ENCODE measurements at regions not wholly inside any gene's neighbourhood (a gene's known extent, or its start where the extent isn't known, plus 50 kb on each side); places are given as distances from the start of the nearest gene placed in this dataset.

- no peak for TF ChIP-seq CTCF (conservative IDR thresholded peaks at IDR 0.05)
These were observed 456.2 kb upstream of the SULF2 start for GRCh38 chr20:48241482-48241881.

GRCh38 chr20:48238781-48239180 is 453.5 kb upstream of the SULF2 start:
- H3K27ac ChIP-seq: no peak overlapping the region

More at GRCh38 chr20:48241482-48241881, 456.2 kb upstream of the SULF2 start:
- no peak overlapping the region for H3K27ac ChIP-seq

GRCh38 chr20:48238326-48238725 is 453.0 kb upstream of the SULF2 start:
- H3K27ac ChIP-seq: no peak overlapping the region
- TF ChIP-seq ZFX (IDR thresholded peaks at IDR 0.05) (no peak), CTCF (conservative IDR thresholded peaks at IDR 0.05) (no peak)

More at GRCh38 chr20:48238781-48239180, 453.5 kb upstream of the SULF2 start:
- TF ChIP-seq ZFX (IDR thresholded peaks at IDR 0.05) (no peak), CTCF (conservative IDR thresholded peaks at IDR 0.05) (no peak)

- no peak for TF ChIP-seq CTCF (conservative IDR thresholded peaks at IDR 0.05)
- TF ChIP-seq ZFX (IDR thresholded peaks at IDR 0.05): no peak
- H3K27ac ChIP-seq: no peak overlapping the region
These were observed 451.0 kb upstream of the SULF2 start for GRCh38 chr20:48236000-48236970.

- H3K27ac ChIP-seq: no peak overlapping the region
- TF ChIP-seq CTCF (conservative IDR thresholded peaks at IDR 0.05): no peak
- no peak for TF ChIP-seq ZFX (IDR thresholded peaks at IDR 0.05)
These were observed 449.7 kb upstream of the SULF2 start for GRCh38 chr20:48234951-48235350.

- no peak overlapping the region for H3K27ac ChIP-seq
- TF ChIP-seq ZFX (IDR thresholded peaks at IDR 0.05): no peak
- TF ChIP-seq CTCF (conservative IDR thresholded peaks at IDR 0.05): no peak
These were observed 446.1 kb upstream of the SULF2 start for GRCh38 chr20:48231253-48231930.

GRCh38 chr20:48230216-48230615 is 444.9 kb upstream of the SULF2 start:
- H3K27ac ChIP-seq: no peak overlapping the region
- TF ChIP-seq CTCF (conservative IDR thresholded peaks at IDR 0.05) (no peak), ZFX (IDR thresholded peaks at IDR 0.05) (no peak)

All from C4-2B (cell line).